Islet of Langerhans (tissue), 1 donor: ENCODE measurements at regions not wholly inside any gene's neighbourhood (a gene's known extent, or its start where the extent isn't known, plus 50 kb on each side); places are given as distances from the start of the nearest gene placed in this dataset.
"Not testable (repeated sequence)": the region's sequence is repeated elsewhere in the genome, so short reads cannot be mapped to it uniquely, and the experiment has no call there.

ENCODE experiments used
- FAIRE-seq: peaks from one replicate; lab custom pipeline; 2011; peaks lifted over from hg19 to GRCh38; lab: Jason Lieb, UNC

DNA sequence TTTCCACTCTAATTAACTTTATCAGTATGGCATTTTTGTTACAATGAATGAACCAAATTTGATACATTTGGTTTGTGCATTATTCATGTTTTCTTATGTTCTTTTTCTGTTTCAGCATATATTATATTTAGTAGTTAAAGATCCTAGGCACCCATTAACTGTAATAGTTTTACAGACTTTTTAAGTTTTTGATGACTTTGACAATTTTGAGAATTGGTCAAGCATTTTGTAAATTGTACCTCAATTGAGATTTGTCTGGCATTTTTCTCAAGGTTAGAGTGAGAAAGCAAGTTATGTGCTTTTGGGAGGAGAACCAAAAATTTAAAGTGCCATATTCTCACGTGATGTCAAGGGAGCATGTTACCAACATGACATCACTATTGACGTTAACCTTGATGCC lies 1019.2 kb downstream of the CDH11 start:
- no peak for FAIRE-seq

DNA sequence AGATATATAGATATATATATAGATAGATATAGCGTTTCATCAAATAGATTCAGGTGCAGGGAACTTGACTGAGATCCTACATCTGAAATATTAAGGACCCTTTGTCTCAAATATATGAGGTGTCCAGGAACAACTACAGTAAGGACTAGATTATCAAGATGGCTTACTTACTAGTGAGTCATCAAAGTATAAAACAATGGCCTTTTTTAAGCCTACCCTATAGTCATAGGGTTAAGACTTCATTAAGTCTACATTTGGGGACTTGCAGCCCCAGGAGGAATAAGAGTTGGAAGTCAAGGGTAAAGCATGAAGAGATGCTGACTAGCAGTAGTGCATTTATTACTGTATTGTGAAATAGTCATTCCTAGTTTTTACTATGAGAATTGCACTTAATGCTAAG lies 1023.4 kb downstream of the CDH11 start:
- no peak for FAIRE-seq

DNA sequence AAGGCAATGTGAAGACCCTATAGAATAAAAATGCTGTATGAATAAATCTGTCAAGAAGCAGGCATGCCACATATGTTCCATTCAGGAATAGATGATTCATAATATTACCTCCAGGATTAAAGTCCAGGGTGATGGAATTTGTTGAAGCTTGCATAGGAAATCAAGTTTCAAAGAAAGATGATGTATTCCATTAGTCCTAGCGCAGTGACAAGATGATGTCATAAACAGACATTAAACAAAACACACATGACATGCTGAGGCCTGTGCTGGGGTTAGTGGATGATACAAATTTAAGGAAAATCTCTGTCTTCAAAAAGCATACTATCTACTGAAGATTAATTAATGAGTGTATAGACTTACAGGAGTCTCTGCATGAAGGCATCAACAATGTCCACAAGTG lies 1025.2 kb downstream of the CDH11 start:
- no peak for FAIRE-seq

DNA sequence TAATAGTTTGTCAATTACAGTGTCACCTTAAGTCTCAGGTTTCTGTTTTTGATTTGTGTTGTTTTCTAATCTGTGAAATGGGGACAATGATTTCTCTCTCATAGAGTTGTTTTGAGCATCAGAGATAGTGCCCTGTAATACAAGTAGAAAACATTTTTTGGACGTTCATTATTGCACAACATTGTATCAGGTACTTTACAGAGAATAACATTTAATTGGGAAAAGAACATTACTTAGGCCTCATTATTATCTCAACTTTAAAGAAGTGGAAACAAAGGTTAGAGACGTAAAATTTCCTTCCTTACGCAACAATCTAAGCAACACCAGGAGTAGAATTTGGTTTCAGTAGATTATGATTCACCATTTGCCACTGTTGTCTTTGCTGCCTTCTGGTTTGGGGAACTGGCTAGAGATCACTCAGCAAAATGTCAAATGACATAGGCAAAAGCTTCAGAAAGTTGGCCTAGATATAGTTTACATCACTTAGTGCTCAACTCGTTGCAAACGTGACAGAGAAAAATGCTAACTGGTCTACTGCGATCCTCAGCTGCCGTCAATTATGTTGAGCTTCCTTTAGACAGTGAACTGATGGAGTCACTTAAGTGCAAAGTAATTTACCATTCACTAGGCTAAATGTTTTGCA lies 1026.8 kb downstream of the CDH11 start:
- FAIRE-seq, result no peak

DNA sequence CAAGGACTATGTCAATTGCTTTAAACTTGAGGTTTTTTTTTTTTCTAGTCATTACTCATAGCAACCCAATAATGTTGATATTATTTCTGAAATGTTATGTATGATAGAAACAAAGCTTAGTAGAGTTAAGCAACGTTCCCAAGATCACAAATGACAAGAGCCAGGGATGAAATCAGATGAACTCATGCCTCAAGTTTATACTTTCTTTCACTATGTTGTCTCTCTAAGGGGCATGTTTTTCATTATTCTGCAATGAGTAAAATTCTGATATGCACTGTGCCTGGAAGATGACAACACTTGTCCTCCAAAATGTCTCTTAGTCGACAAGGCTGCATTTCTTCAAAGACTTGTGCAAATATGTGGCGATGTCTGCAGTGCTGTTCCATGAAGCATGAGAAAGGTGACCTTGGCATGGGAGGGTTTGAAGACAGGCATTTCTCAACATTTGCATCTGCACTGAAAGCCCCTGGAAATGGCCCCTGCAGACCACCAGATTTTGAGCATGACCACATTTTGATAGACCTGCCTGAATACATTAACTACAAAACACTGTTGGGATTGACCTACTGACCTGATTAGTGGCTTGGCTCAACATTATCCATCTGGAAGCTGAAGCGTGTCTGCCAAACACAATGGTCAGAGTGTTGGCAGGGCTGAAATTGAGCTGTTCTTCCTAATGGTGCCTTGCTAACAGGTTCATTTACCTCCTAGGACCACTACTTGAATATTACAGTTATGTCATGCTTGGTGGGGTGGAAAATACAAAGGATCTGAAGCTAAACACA lies 1027.5 kb downstream of the CDH11 start:
- FAIRE-seq, result no peak

DNA sequence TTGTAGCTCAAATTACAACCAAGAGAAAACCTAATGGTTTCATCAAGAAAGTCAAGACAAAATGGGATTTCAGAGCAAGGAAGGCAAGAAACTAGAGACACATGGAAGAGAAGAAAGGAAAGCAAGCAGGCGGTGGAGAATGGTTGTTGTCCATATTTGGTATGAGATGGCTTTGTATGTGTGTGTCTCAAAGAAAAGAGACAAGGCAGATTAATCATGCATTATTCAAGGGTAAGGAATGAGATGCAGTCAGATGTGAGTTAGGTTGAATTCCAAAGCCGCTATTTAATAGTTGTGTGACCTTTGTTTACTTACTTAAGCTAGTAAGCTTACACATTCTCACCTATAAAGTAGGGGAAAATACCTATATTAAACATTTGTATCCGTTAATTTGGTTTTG lies 1029.6 kb downstream of the CDH11 start:
- no peak for FAIRE-seq

DNA sequence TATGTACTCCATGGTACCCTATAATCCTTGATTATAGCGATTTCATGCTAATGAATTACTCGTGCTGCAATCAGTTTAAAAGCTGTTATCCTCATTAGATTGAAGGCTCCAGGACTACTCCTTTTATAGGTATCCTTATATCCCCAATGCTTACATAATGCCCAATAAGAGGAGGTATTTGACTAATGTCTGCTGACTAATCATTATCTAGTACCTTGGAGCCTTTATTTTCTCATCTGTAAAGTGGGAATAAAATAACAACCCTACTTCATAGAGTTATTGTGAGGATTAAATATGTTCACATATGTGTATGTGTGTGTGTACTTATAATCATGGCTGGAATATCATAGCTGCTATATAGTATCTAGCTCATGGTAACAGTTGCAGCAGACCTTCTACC lies 1031.5 kb downstream of the CDH11 start:
- FAIRE-seq, result no peak

DNA sequence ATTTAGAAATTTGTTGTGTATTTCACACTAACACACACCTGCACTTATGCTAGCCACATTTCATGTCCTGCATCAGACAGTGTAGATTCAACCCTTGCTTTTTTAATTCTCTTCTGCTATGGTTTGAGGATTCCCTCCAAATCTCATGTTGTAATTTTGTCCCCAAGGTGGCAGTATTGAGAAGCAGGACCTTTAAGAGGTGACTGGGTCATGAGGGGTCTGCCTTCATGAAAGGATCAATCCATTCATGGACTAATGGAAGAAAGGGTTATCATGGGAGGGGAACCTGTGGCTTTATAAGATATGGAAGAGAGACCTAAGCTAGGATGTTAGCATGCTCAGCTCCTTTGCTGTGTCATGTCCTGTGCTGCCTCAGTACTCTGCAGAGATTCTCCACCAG lies 1032.2 kb downstream of the CDH11 start:
- no peak for FAIRE-seq

DNA sequence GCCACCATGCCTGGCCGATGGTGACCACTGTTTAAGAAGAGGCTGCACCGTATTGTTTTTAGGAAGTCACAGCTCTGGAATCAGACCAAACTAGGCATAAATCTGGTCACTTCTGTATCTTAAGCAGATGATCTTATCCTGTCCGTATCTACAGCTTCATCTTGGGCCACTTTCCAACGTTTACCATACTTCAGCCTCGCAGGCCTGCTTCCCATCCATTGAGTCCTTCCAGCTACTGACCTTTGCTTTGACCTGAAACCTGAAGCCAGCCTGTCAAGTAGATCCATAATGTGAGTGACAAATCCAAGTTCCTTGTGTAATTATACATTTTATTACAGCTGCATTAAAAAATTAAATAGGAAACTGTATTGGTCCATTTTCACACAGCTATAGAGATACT lies 1033.0 kb downstream of the CDH11 start:
- FAIRE-seq, result no peak

DNA sequence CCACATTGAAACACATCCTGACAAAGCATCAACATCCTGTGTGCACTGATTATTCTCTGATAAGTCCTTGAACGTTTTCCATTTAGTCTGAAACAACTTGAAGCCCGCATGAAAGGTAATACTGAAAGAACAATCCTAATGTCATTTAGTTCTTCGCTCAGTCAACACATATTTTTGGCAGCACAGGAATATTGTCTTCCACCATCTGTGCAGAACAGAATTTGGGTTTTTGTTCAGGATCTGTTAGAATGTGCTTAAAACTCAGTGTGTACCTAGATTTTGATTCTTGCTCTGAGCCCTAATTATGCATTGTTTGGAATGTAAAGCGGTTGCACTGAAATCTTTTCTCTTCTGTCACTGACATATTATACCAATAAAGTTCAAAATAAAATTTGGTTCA lies 1036.6 kb downstream of the CDH11 start:
- FAIRE-seq, result no peak

DNA sequence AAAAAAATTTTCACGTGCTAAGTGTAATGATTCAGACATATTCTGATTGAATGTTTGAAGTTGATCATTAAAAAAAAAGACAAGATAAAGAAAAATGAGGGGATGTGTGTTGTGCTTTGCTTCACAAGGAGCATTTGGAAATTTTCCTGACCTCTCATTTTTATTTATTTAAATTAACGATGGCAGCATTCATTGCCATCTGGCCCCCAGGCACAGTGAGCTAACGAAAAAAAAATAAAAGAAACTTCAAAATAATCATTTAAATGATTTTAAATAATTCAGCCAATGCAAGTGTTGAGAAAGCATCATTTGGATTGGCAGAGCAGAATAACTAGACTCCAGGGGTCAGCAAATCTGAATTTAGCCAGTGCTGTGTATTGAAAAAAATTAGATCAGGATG lies 1037.2 kb downstream of the CDH11 start:
- FAIRE-seq, result no peak

DNA sequence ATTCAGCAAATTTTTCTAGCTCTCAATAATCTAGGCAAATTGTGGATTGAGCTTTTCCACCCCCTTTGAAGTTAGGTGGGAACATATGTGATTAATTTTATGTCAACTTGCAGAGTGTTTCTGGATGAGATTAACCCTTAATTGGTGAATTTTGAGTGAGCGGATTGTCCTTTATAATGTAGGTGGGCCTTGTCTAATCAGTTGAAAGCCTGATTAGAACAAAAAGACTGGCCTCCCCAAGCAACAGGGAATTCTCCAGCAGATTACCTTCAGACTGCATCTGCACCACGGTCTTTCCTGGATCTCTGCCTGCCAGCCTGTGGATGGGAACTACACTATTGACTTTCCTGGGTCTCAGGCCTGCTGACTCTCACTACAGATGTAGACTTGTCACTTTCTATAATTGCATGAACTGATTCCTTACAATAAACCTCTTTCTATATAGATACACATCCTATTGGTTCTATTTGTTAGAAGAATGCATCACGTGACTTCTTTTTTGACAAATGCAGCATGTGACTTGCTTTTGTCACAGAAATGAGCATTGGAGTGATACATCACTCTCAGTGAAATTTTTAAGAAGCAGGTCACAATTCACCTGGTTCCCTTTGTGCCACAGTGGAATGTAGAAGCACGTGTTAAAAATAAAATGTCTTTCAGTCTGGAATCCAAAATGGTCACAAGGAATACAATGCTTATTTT lies 1038.3 kb downstream of the CDH11 start:
- no peak for FAIRE-seq

DNA sequence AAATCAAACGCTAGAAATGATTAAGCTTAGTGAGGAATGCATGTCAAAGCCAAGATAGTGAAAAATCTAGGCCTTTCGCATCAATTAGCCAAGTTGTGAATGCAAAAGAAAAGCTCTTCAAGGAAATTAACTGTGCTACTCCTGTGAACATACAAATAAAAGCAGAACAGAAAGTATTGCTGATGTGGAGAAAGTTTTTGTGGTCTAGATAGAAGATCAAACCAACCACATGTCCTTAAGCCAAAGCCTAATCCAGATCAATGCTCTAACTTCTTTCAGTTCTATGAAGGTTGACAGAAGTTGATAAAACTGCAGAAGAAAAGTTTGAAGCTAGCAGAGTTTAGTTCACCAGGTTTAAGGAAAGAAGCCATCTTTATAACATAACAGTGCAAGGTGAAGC lies 1044.6 kb downstream of the CDH11 start:
- no peak for FAIRE-seq

DNA sequence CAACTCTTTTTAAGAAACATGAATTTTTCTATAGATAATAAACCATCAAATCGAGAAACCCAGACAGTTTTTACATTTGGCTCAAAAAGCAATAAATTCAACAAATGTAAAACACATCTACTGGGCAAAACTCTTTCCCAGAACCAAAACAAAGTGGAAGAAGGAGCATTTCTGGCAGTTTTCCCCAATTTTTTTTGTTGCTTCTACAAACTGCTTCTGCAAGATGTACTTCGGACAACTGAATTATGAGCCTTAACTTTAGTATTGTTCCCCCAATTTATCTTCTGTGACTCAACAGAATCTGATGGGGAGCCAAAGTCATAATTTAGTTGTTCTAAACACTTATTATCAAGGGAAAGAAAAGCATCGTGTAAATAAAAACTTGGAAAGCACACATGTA lies 1047.2 kb downstream of the CDH11 start:
- FAIRE-seq, result no peak

DNA sequence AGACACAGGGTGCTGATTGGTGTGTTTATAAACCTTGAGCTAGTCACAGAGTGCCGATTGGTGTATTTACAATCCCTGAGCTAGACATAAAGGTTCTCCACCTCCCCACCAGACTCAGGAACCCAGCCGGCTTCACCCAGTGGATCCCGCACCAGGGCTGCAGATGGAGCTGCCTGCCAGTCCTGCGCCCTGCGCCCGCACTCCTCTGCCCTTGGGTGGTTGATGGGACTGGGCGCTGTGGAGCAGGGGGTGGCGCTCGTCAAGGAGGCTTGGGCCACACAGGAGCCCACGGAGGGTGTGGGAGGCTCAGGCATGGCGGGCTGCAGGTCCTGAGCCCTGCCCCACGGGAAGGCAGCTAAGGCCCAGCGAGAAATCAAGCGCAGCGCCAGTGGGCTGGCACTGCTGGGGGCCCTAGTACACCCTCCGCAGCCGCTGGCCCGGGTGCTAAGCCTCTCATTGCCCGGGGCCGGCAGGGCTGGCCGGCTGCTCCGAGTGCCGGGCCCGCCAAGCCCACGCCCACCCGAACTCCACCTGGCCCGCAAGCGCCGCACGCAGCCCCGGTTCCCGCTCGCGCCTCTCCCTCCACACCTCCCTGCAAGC lies 1049.6 kb downstream of the CDH11 start:
- FAIRE-seq, result not testable (repeated sequence)

DNA sequence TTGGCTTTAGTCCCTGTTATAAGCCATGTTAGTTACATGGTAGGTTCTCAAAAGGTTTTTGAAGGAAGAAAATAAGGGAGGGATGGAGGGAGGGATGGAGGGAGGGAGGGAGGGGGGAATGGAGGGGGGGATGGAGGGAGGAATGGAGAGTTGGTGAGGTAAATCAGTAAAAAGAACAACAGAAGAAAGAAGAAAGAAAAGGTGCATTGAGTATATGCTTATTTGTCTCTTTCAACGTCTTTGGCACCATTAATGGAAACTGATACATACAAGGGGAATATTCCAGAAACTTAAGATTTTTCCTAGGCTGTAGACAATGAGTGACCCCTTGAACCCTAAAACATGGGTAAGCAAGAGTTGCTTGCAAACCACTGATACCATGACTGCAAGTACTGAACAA lies 1056.3 kb downstream of the CDH11 start:
- no peak for FAIRE-seq

DNA sequence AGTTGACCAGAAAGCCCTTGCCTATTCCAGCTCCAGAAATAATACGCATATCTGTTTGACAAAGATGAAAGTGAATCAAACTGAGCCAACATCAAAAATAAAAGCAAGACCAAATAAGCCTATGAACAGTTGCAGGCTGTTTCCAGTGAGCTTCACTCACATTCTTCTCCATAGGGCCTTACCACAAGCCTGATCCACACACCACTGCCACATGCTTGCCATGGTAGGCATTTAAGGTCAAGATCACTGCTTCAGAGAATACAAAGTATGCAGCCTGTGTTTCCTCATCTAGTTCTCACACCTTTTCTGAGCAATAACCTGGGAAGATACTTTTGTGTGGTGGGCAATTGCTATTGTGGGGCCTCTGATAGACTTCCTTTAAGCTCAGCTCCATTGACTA lies 1060.2 kb downstream of the CDH11 start:
- no peak for FAIRE-seq

DNA sequence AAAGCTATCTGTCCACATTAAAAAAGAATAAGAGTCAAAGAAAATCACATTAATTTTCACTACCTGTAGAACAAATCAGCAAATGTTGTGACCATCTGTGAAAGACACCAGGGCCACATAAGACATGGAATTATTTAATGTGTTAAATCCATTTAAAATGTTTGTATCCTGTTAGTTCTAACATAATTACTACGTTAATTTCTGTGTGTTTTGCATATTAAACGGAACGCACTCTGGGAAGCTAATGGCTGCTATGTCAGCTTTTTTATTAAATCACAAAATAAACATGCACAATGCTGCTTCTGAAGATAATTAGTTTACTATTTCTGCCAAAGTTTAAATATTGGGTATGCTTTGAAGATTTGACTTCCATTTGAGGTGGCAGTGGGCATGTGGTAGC lies 1061.2 kb downstream of the CDH11 start:
- FAIRE-seq, result peak; percentile 36

DNA sequence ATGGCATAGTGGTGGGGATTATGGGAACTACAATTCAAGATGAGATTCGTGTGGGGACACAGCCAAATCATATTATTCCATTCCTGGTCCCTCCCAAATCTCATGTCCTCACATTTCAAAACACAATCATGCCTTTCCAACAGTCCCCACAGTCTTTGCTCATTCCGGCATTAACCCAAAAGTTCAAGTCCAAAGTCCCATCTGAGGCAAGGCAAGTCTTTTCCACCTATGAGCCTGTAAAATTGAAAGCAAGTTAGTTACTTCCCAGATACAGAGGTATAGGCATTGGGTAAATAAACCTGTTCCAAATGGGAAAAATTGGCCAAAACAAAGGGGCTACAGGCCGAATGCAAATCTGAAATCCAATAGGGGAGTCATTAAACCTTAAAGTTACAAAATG lies 1063.2 kb downstream of the CDH11 start:
- no peak for FAIRE-seq

DNA sequence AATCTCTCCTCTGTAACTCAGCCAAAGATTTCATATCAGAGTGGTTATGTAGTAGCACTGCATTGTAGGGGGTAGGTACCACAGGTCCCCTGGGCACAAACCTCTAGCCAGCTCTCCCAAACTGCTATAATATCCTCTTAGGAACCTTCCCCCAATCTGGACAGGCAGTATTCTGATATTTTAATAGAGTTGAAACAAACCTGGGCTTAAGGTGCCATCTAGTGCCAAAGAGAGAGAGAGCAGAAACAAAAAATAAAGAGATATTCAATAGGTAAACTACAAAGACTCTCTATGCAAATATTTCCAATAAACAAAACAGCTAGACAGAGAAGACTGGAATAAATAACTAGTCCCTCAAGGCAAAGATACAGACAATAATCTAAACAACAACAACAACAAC lies 1070.0 kb downstream of the CDH11 start:
- FAIRE-seq, result no peak

DNA sequence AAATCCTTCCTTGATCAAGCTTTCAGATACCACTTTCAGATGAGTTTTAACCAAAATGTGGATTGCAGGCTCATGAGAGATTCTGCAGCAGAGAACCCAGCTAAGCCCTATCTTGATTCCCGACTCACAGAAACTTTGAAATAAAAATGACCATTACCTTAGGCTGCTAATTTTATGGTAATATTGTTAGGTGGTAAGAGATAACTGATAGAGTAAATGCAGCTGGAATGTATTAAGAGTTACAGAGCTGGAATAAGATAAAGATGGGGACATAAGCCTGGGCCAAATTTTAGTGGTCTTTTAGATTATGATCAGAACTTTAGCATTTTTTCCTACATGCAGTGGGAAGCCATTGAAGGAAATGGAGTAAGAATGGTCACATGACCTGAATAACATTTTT lies 1074.0 kb downstream of the CDH11 start:
- FAIRE-seq, result no peak

DNA sequence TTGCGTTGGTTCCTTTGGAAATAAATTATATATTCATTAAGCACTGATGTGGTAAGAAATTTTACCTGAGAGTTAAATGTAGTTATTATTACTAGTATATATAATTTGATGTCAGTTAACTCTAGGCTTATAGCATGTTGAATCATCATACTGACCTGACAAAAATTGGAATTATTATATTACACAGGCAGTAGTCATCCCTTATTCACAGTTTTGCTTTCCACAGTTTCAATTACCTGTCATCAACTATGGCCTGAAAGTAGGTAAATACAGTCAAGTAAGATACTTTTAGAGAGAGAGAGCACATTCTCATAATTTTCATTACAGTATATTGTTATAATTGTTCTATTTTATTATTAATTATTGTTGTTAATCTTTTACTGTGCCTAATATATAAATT lies 1074.7 kb downstream of the CDH11 start:
- no peak for FAIRE-seq

DNA sequence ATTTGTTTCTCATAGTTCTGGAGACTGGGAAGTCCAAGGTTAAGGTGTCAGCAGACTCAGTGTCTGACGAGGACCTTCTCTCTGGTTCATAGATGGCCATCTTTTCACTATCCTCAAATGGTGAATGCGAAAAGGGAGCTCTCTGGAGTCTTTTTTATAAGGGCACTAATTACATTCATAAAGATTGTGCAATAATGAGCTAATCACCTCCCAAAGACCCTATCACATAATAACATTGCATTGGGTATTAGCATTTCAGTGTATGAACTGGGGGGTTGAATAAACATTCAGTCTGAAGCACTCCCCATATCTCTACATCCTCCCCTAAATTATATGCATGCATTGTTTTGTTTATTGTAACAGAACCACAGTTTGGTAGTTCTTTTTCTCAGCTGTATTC lies 1086.5 kb downstream of the CDH11 start:
- no peak for FAIRE-seq
